Left ventricle myocardium inferior (tissue), 1 donor: ENCODE measurements at regions not wholly inside any gene's neighbourhood (a gene's known extent, or its start where the extent isn't known, plus 50 kb on each side); places are given as distances from the start of the nearest gene placed in this dataset.

Experiments
- DNase-seq: peaks from one replicate; pipeline ENCODE4 v3.0.0-alpha.2; 2020
- H3K27ac ChIP-seq: fragments of 200-600 bp; replicated peaks from 2 replicates; pipeline ENCODE4 v1.8.0; 2021
- H3K27me3 ChIP-seq: fragments of 200-600 bp; 2 replicates; pipeline ENCODE4 v1.8.0; 2021; ENCODE audit warnings: low read depth
- H3K36me3 ChIP-seq: fragments of 200-600 bp; 2 replicates; pipeline ENCODE4 v1.8.0; 2021
- H3K4me1 ChIP-seq: fragments of 200-600 bp; 2 replicates; pipeline ENCODE4 v1.8.0; 2021
- H3K4me3 ChIP-seq: fragments of 200-600 bp; 2 replicates; pipeline ENCODE4 v1.8.0; 2021; ENCODE audit warnings: mild to moderate bottlenecking, moderate library complexity
- H3K9me3 ChIP-seq: fragments of 200-600 bp; replicated peaks from 2 replicates; pipeline ENCODE4 v1.8.0; 2021
- CTCF ChIP-seq: fragments of 200-600 bp; IDR thresholded peaks from 2 replicates; pipeline ENCODE4 v1.8.0; 2021; ENCODE audit warnings: antibody characterized with exemption, mild to moderate bottlenecking, borderline replicate concordance
- intact Hi-C: fragments of 100-400 bp; cut with micrococcal nuclease; formaldehyde crosslinking; loops from one replicate; pipeline ENCODE4 v1.11.0; 2022
- donor health status: DM: no; HTN: yes; CAD: no; lungs with severe emphysema.

- Histone ChIP-seq H3K36me3 (no peaks in the 10 kb centered on the region), H3K4me1 (no peaks in the 10 kb centered on the region), H3K27ac (no peak overlapping the region), H3K27me3 (no peaks in the 10 kb centered on the region), H3K4me3 (no peak overlapping the region), H3K9me3 (no peaks in the 10 kb centered on the region)
- no peak for DNase-seq
- intact Hi-C loops = no loop called here
- no peak for TF ChIP-seq CTCF
Measured at GRCh38 chr3:154734468-154734867, 304.5 kb upstream of the GPR149 start.

- no peaks in the 10 kb centered on the region for H3K27me3 ChIP-seq
- H3K36me3 ChIP-seq = no peaks in the 10 kb centered on the region
- intact Hi-C loops = no loop called here
- H3K4me1 ChIP-seq = no peaks in the 10 kb centered on the region
- no peak overlapping the region for H3K27ac ChIP-seq
- H3K9me3 ChIP-seq = no peaks in the 10 kb centered on the region
- no peak for TF ChIP-seq CTCF
- no peak for DNase-seq
- H3K4me3 ChIP-seq = no peak overlapping the region
Measured at GRCh38 chr3:154730186-154730585, 300.2 kb upstream of the GPR149 start.

GRCh38 chr3:154729741-154730140 lies 299.8 kb upstream of the GPR149 start:
- no peak for TF ChIP-seq CTCF
- Histone ChIP-seq H3K27ac (no peak overlapping the region), H3K36me3 (no peaks in the 10 kb centered on the region), H3K4me1 (no peaks in the 10 kb centered on the region), H3K4me3 (no peak overlapping the region), H3K27me3 (no peaks in the 10 kb centered on the region), H3K9me3 (no peaks in the 10 kb centered on the region)
- intact Hi-C loops = no loop called here
- DNase-seq = no peak

- intact Hi-C loops = no loop called here
- TF ChIP-seq CTCF = no peak
Measured at GRCh38 chr3:154728285-154728684, 298.3 kb upstream of the GPR149 start.

GRCh38 chr3:154720921-154721320 lies 290.9 kb upstream of the GPR149 start:
- DNase-seq = no peak
- Histone ChIP-seq H3K4me1 (no peaks in the 10 kb centered on the region), H3K4me3 (no peak overlapping the region), H3K9me3 (no peaks in the 10 kb centered on the region), H3K36me3 (no peaks in the 10 kb centered on the region), H3K27me3 (no peaks in the 10 kb centered on the region), H3K27ac (no peak overlapping the region)
- no peak for TF ChIP-seq CTCF
- intact Hi-C loops = no loop called here

More at GRCh38 chr3:154728285-154728684, 298.3 kb upstream of the GPR149 start:
- H3K4me3 ChIP-seq = no peak overlapping the region
- no peaks in the 10 kb centered on the region for H3K27me3 ChIP-seq
- no peak overlapping the region for H3K27ac ChIP-seq
- DNase-seq = no peak
- H3K9me3 ChIP-seq = no peaks in the 10 kb centered on the region
- H3K4me1 ChIP-seq = no peaks in the 10 kb centered on the region
- no peaks in the 10 kb centered on the region for H3K36me3 ChIP-seq

- Histone ChIP-seq H3K4me1 (no peaks in the 10 kb centered on the region), H3K9me3 (no peaks in the 10 kb centered on the region), H3K27me3 (no peaks in the 10 kb centered on the region), H3K27ac (no peak overlapping the region), H3K4me3 (no peak overlapping the region), H3K36me3 (no peaks in the 10 kb centered on the region)
- intact Hi-C loops = no loop called here
- no peak for TF ChIP-seq CTCF
- no peak for DNase-seq
Measured at GRCh38 chr3:154718053-154718452, 288.1 kb upstream of the GPR149 start.
